Activated naive CD4-positive, alpha-beta T cell treated with anti-CD3 and anti-CD28 coated beads, Interleukin-2, amount 10 ng/mL, durations not matched to agents 7 days and 5 days (primary cell): ENCODE measurements at regions not wholly inside any gene's neighbourhood (a gene's known extent, or its start where the extent isn't known, plus 50 kb on each side); places are given as distances from the start of the nearest gene placed in this dataset.

Experiments
- CTCF ChIA-PET: fragments of 350-600 bp; sonication (Branson Sonifier 250); formaldehyde crosslinking; loops from one replicate; lab custom pipeline; 2021; ENCODE audit warnings: antibody characterized with exemption; lab: Charles Lee
- DNase-seq: peaks from one replicate; pipeline ENCODE4 v3.0.0-alpha.2; 2020
- H3K27ac Mint-ChIP-seq: one replicate; pipeline ENCODE4 v1.8.0; 2021; ENCODE audit warnings: mild to moderate bottlenecking, moderate library complexity, mixed read lengths
- H3K27me3 Mint-ChIP-seq: one replicate; pipeline ENCODE4 v1.8.0; 2021; ENCODE audit warnings: mild to moderate bottlenecking, mixed read lengths
- H3K36me3 Mint-ChIP-seq: one replicate; pipeline ENCODE4 v1.8.0; 2021; ENCODE audit warnings: mixed read lengths
- H3K4me1 Mint-ChIP-seq: one replicate; pipeline ENCODE4 v1.8.0; 2021; ENCODE audit warnings: mixed read lengths
- H3K4me3 Mint-ChIP-seq: one replicate; pipeline ENCODE4 v1.8.0; 2021; ENCODE audit warnings: mild to moderate bottlenecking, moderate library complexity, mixed read lengths
- H3K9me3 Mint-ChIP-seq: one replicate; pipeline ENCODE4 v1.8.0; 2021; ENCODE audit warnings: mixed read lengths

- H3K9me3 Mint-ChIP-seq, result no peaks in the 10 kb centered on the region
- H3K4me3 Mint-ChIP-seq, result no peak overlapping the region
Measured at GRCh38 chr3:31237887-31238286, 294.8 kb upstream of the STT3B start.

GRCh38 chr3:31240013-31240412 is 292.7 kb upstream of the STT3B start:
- Mint-ChIP-seq H3K4me1 (peaks cover 2% of the 10 kb centered on the region), H3K9me3 (no peaks in the 10 kb centered on the region), H3K27ac (no peak overlapping the region), H3K27me3 (peaks cover 5% of the 10 kb centered on the region), H3K4me3 (no peak overlapping the region), H3K36me3 (no peaks in the 10 kb centered on the region)
- DNase-seq, result no peak
- CTCF ChIA-PET, result no interaction called here

More at GRCh38 chr3:31237887-31238286, 294.8 kb upstream of the STT3B start:
- Mint-ChIP-seq H3K36me3 (no peaks in the 10 kb centered on the region), H3K4me1 (peaks cover 18% of the 10 kb centered on the region), H3K27me3 (peaks cover 5% of the 10 kb centered on the region), H3K27ac (no peak overlapping the region)
- CTCF ChIA-PET, result interaction anchor here (1.5 kb wide), 1 partner anchor 10 kb away, joined by 4 read pairs; no protein-coding TSS in a partner anchor
- no peak for DNase-seq

GRCh38 chr3:31240466-31240865 is 292.3 kb upstream of the STT3B start:
- H3K9me3 Mint-ChIP-seq, result no peaks in the 10 kb centered on the region
- CTCF ChIA-PET, result interaction anchor here (2.3 kb wide), 1 partner anchor 8 kb away, joined by 7 read pairs; no protein-coding TSS in a partner anchor
- H3K27me3 Mint-ChIP-seq, result peaks cover 5% of the 10 kb centered on the region
- peaks cover 2% of the 10 kb centered on the region for H3K4me1 Mint-ChIP-seq
- no peak overlapping the region for H3K27ac Mint-ChIP-seq
- H3K36me3 Mint-ChIP-seq, result no peaks in the 10 kb centered on the region
- no peak for DNase-seq
- no peak overlapping the region for H3K4me3 Mint-ChIP-seq

GRCh38 chr3:31240874-31241273 is 291.9 kb upstream of the STT3B start:
- DNase-seq, result no peak
- Mint-ChIP-seq H3K9me3 (no peaks in the 10 kb centered on the region), H3K4me1 (peaks cover 2% of the 10 kb centered on the region), H3K4me3 (no peak overlapping the region), H3K36me3 (no peaks in the 10 kb centered on the region), H3K27ac (no peak overlapping the region), H3K27me3 (peaks cover 5% of the 10 kb centered on the region)
- CTCF ChIA-PET, result interaction anchor here (0.8 to 2.3 kb wide), 2 partner anchors 8 to 51 kb away, joined by 3 to 7 read pairs; no protein-coding TSS in a partner anchor

- H3K4me3 Mint-ChIP-seq, result no peak overlapping the region
- CTCF ChIA-PET, result interaction anchor here (0.8 to 2.3 kb wide), 2 partner anchors 9 to 52 kb away, joined by 3 to 7 read pairs; no protein-coding TSS in a partner anchor
- H3K27ac Mint-ChIP-seq, result no peak overlapping the region
- H3K9me3 Mint-ChIP-seq, result no peaks in the 10 kb centered on the region
- H3K27me3 Mint-ChIP-seq, result peaks cover 5% of the 10 kb centered on the region
- peaks cover 2% of the 10 kb centered on the region for H3K4me1 Mint-ChIP-seq
- no peaks in the 10 kb centered on the region for H3K36me3 Mint-ChIP-seq
- no peak for DNase-seq
Measured at GRCh38 chr3:31241533-31241932, 291.2 kb upstream of the STT3B start.

GRCh38 chr3:31242026-31242960 is 290.4 kb upstream of the STT3B start:
- Mint-ChIP-seq H3K36me3 (no peaks in the 10 kb centered on the region), H3K27ac (no peak overlapping the region), H3K27me3 (peaks cover 9% of the 10 kb centered on the region), H3K4me1 (peaks cover 2% of the 10 kb centered on the region), H3K4me3 (no peak overlapping the region), H3K9me3 (no peaks in the 10 kb centered on the region)
- CTCF ChIA-PET, result interaction anchor here (0.5 to 2.3 kb wide), 2 partner anchors 10 to 50 kb away, joined by 3 to 7 read pairs; no protein-coding TSS in a partner anchor
- no peak for DNase-seq

- Mint-ChIP-seq H3K9me3 (no peaks in the 10 kb centered on the region), H3K27ac (no peak overlapping the region), H3K4me1 (peaks cover 19% of the 10 kb centered on the region), H3K27me3 (peaks cover 4% of the 10 kb centered on the region), H3K4me3 (no peak overlapping the region), H3K36me3 (no peaks in the 10 kb centered on the region)
- CTCF ChIA-PET, result interaction anchor here (0.6 kb wide), 1 partner anchor 499 kb away, joined by 3 read pairs; no protein-coding TSS in a partner anchor
- no peak for DNase-seq
Measured at GRCh38 chr3:31244929-31245817, 287.6 kb upstream of the STT3B start.

- Mint-ChIP-seq H3K27me3 (peaks cover 4% of the 10 kb centered on the region), H3K27ac (no peak overlapping the region), H3K4me1 (peaks cover 30% of the 10 kb centered on the region), H3K4me3 (no peak overlapping the region), H3K36me3 (peaks cover 3% of the 10 kb centered on the region), H3K9me3 (peaks cover 6% of the 10 kb centered on the region)
- CTCF ChIA-PET, result interaction anchor here (0.6 to 1.6 kb wide), 2 partner anchors 8 to 30 kb away, joined by 3 to 4 read pairs; no protein-coding TSS in a partner anchor
- no peak for DNase-seq
Measured at GRCh38 chr3:31246293-31247062, 286.2 kb upstream of the STT3B start.

- no peak overlapping the region for H3K27ac Mint-ChIP-seq
- H3K27me3 Mint-ChIP-seq, result peaks cover 4% of the 10 kb centered on the region
- H3K36me3 Mint-ChIP-seq, result peaks cover 5% of the 10 kb centered on the region
- peaks cover 34% of the 10 kb centered on the region for H3K4me1 Mint-ChIP-seq
- CTCF ChIA-PET, result interaction anchor here (1.6 kb wide), 1 partner anchor 9 kb away, joined by 4 read pairs; no protein-coding TSS in a partner anchor
- no peak overlapping the region for H3K4me3 Mint-ChIP-seq
- no peak for DNase-seq
- H3K9me3 Mint-ChIP-seq, result peaks cover 9% of the 10 kb centered on the region
Measured at GRCh38 chr3:31247063-31247447, 285.7 kb upstream of the STT3B start.

GRCh38 chr3:31247850-31248562 is 284.7 kb upstream of the STT3B start:
- CTCF ChIA-PET, result interaction anchor here (0.9 to 1.6 kb wide), 2 partner anchors 10 to 16 kb away, joined by 4 to 6 read pairs; no protein-coding TSS in a partner anchor
- peaks cover 14% of the 10 kb centered on the region for H3K9me3 Mint-ChIP-seq
- no peak overlapping the region for H3K27ac Mint-ChIP-seq
- no peak for DNase-seq
- H3K4me3 Mint-ChIP-seq, result no peak overlapping the region
- H3K36me3 Mint-ChIP-seq, result peaks cover 11% of the 10 kb centered on the region
- H3K27me3 Mint-ChIP-seq, result peaks cover 4% of the 10 kb centered on the region
- H3K4me1 Mint-ChIP-seq, result peaks cover 43% of the 10 kb centered on the region

- H3K27ac Mint-ChIP-seq, result no peak overlapping the region
- H3K27me3 Mint-ChIP-seq, result peaks cover 4% of the 10 kb centered on the region
- H3K9me3 Mint-ChIP-seq, result peaks cover 17% of the 10 kb centered on the region
- CTCF ChIA-PET, result interaction anchor here (0.9 to 1.6 kb wide), 4 partner anchors 10 to 18 kb away, joined by 3 to 6 read pairs (median 4); no protein-coding TSS in a partner anchor
- H3K36me3 Mint-ChIP-seq, result peaks cover 12% of the 10 kb centered on the region
- no peak overlapping the region for H3K4me3 Mint-ChIP-seq
- no peak for DNase-seq
- peaks cover 45% of the 10 kb centered on the region for H3K4me1 Mint-ChIP-seq
Measured at GRCh38 chr3:31248563-31248992, 284.1 kb upstream of the STT3B start.

GRCh38 chr3:31249545-31249944 is 283.2 kb upstream of the STT3B start:
- no peak overlapping the region for H3K27ac Mint-ChIP-seq
- peaks cover 25% of the 10 kb centered on the region for H3K9me3 Mint-ChIP-seq
- DNase-seq, result no peak
- peaks cover 54% of the 10 kb centered on the region for H3K4me1 Mint-ChIP-seq
- H3K4me3 Mint-ChIP-seq, result no peak overlapping the region
- CTCF ChIA-PET, result interaction anchor here (0.9 to 1.0 kb wide), 2 partner anchors 17 to 19 kb away, joined by 3 to 5 read pairs; no protein-coding TSS in a partner anchor
- peaks cover 21% of the 10 kb centered on the region for H3K36me3 Mint-ChIP-seq
- peaks cover 4% of the 10 kb centered on the region for H3K27me3 Mint-ChIP-seq
